Left lung (tissue), 4 donors: ENCODE measurements at regions not wholly inside any gene's neighbourhood (a gene's known extent, or its start where the extent isn't known, plus 50 kb on each side); places are given as distances from the start of the nearest gene placed in this dataset.

ENCODE experiments used
- ATAC-seq: fragments of 200-7000 bp; cut with Tn5 transposase; one replicate; pipeline ENCODE4 v1.9.1; 2020; ENCODE audit warnings: moderate library complexity
- DNase-seq, 4 donors: peaks; one replicate each; pipeline ENCODE4 v3.0.0-alpha.2; 2013 to 2020
- H3K27ac ChIP-seq, 2 donors: fragments of 200-600 bp; sonication (generic) in 1 of 2; one replicate each; pipeline versions ENCODE4 v1.5.0 to v1.8.0; 2020 to 2021
- H3K27me3 ChIP-seq, 2 donors: fragments of 200-600 bp; sonication (generic) in 1 of 2; one replicate each; pipeline versions ENCODE4 v1.5.0 to v1.8.0; 2020 to 2021
- H3K36me3 ChIP-seq, 2 donors: fragments of 200-600 bp; sonication (generic) in 1 of 2; one replicate each; pipeline versions ENCODE4 v1.5.0 to v1.8.0; 2020 to 2021
- H3K4me1 ChIP-seq, 2 donors: fragments of 200-600 bp; one replicate each; pipeline ENCODE4 v1.8.0; 2021
- H3K4me3 ChIP-seq, 2 donors: fragments of 200-600 bp; sonication (generic) in 1 of 2; one replicate each; pipeline versions ENCODE4 v1.5.0 to v1.8.0; 2020 to 2021; ENCODE audit warnings: mild to moderate bottlenecking in 1 of 2
- H3K9me3 ChIP-seq, 2 donors: fragments of 200-600 bp; sonication (generic) in 1 of 2; one replicate each; pipeline versions ENCODE4 v1.5.0 to v1.8.0; 2020 to 2021
- CTCF ChIP-seq, 2 donors: fragments of 200-600 bp; sonication (generic) in 1 of 2; IDR thresholded peaks; one replicate each; pipeline versions ENCODE4 v1.5.0 to v1.8.0; 2021; ENCODE audit warnings: antibody characterized with exemption in 2 of 2
- intact Hi-C, 2 donors: fragments of 100-400 bp; cut with DNase I; formaldehyde crosslinking; loops; one replicate each; pipeline versions ENCODE4 v1.11.2 to v1.14.2; 2022
- donor health status: DM: no; HTN: yes; CAD: no.
- donor health status: DM: no; HTN: no; CAD: no.

GRCh38 chr10:21047511-21047910 is 150.4 kb upstream of the NEBL start:
- no peaks in the 10 kb centered on the region for H3K27me3 ChIP-seq
- peak; percentile 65 for ATAC-seq
- H3K4me1 ChIP-seq, result peaks cover 4 to 8% of the 10 kb centered on the region in 2 donors
- H3K4me3 ChIP-seq, result no peak overlapping the region
- intact Hi-C loops, result no loop called here
- peaks cover 0 to 4% of the 10 kb centered on the region in 2 donors for H3K9me3 ChIP-seq
- H3K27ac ChIP-seq, result no peak overlapping the region
- DNase-seq, result no peak
- TF ChIP-seq CTCF (IDR thresholded peaks at IDR 0.05), result no peak
- no peaks in the 10 kb centered on the region for H3K36me3 ChIP-seq

- intact Hi-C loops, result no loop called here
Measured at GRCh38 chr10:21047096-21047495, 150.0 kb upstream of the NEBL start.

GRCh38 chr10:21043044-21043443 is 145.9 kb upstream of the NEBL start:
- Histone ChIP-seq H3K4me3 (no peak overlapping the region), H3K27ac (no peak overlapping the region), H3K36me3 (no peaks in the 10 kb centered on the region), H3K9me3 (no peaks in the 10 kb centered on the region), H3K4me1 (peaks cover 4 to 7% of the 10 kb centered on the region in 2 donors), H3K27me3 (no peaks in the 10 kb centered on the region)
- DNase-seq, result no peak
- intact Hi-C loops, result no loop called here
- no peak for TF ChIP-seq CTCF (IDR thresholded peaks at IDR 0.05)
- ATAC-seq, result no peak

More at GRCh38 chr10:21047096-21047495, 150.0 kb upstream of the NEBL start:
- H3K27me3 ChIP-seq, result no peaks in the 10 kb centered on the region
- H3K4me1 ChIP-seq, result peaks cover 4 to 8% of the 10 kb centered on the region in 2 donors
- DNase-seq (no peak), ATAC-seq (no peak)
- no peak for TF ChIP-seq CTCF (IDR thresholded peaks at IDR 0.05)
- no peak overlapping the region for H3K27ac ChIP-seq
- no peaks in the 10 kb centered on the region for H3K36me3 ChIP-seq
- peaks cover 0 to 4% of the 10 kb centered on the region in 2 donors for H3K9me3 ChIP-seq
- H3K4me3 ChIP-seq, result no peak overlapping the region

GRCh38 chr10:21042536-21042935 is 145.4 kb upstream of the NEBL start:
- no peak for TF ChIP-seq CTCF (IDR thresholded peaks at IDR 0.05)
- intact Hi-C loops, result no loop called here
- no peaks in the 10 kb centered on the region for H3K27me3 ChIP-seq
- DNase-seq (no peak), ATAC-seq (no peak)
- no peaks in the 10 kb centered on the region for H3K36me3 ChIP-seq
- no peak overlapping the region for H3K4me3 ChIP-seq
- no peaks in the 10 kb centered on the region for H3K9me3 ChIP-seq
- H3K27ac ChIP-seq, result peak overlapping the region in 1 of 2 donors; percentile 9
- H3K4me1 ChIP-seq, result peaks cover 2 to 4% of the 10 kb centered on the region in 2 donors

- intact Hi-C loops, result no loop called here
- no peak for ATAC-seq
- TF ChIP-seq CTCF (IDR thresholded peaks at IDR 0.05), result no peak
Measured at GRCh38 chr10:21041763-21042458, 144.8 kb upstream of the NEBL start.

More at GRCh38 chr10:21041763-21042458, 144.8 kb upstream of the NEBL start:
- Histone ChIP-seq H3K9me3 (no peaks in the 10 kb centered on the region), H3K27me3 (no peaks in the 10 kb centered on the region), H3K27ac (peak overlapping the region in 1 of 2 donors; percentile 9), H3K4me3 (no peak overlapping the region), H3K4me1 (peaks cover 0 to 4% of the 10 kb centered on the region in 2 donors), H3K36me3 (no peaks in the 10 kb centered on the region)
- DNase-seq, result no peak
